Esophagus muscularis mucosa (tissue), 4 donors: ENCODE measurements at regions not wholly inside any gene's neighbourhood (a gene's known extent, or its start where the extent isn't known, plus 50 kb on each side); places are given as distances from the start of the nearest gene placed in this dataset.
A peak's percentile ranks its signal among the peaks of the same experiment; 100 is the strongest.
"Not testable (repeated sequence)": the region's sequence is repeated elsewhere in the genome, so short reads cannot be mapped to it uniquely, and the experiment has no call there.

Experiments
- DNase-seq: peaks from one replicate; pipeline ENCODE4 v3.0.0-alpha.2; 2017; ENCODE audit errors: extremely low spot score
- H3K27ac ChIP-seq, 4 donors: fragments of 200-600 bp; sonication (generic); replicated peaks in 1 of 4; 1 replicate in 3 of 4; 2 replicates in 1 of 4; pipeline ENCODE4 v1.5.1; 2016 to 2019; ENCODE audit warnings: mild to moderate bottlenecking in 1 of 4
- H3K27me3 ChIP-seq, 4 donors: fragments of 200-600 bp; sonication (generic); one replicate each; pipeline versions ENCODE4 v1.5.1 to v1.6.0; 2016 to 2019
- H3K36me3 ChIP-seq, 4 donors: fragments of 200-600 bp; sonication (generic); one replicate each; pipeline ENCODE4 v1.5.1; 2016 to 2019
- H3K4me1 ChIP-seq, 4 donors: fragments of 200-600 bp; sonication (generic); one replicate each; pipeline ENCODE4 v1.5.1; 2016 to 2019
- H3K4me3 ChIP-seq, 4 donors: fragments of 200-600 bp; sonication (generic); 1 replicate in 2 of 4; 2 replicates in 2 of 4; pipeline ENCODE4 v1.5.1; 2016 to 2019; ENCODE audit warnings: mild to moderate bottlenecking in 4 of 4, moderate library complexity in 1 of 4
- H3K9me3 ChIP-seq, 4 donors: fragments of 200-600 bp; sonication (generic); 1 replicate in 3 of 4; 2 replicates in 1 of 4; pipeline ENCODE4 v1.5.1; 2016 to 2019
- EP300 ChIP-seq: sonication (generic); formaldehyde crosslinking; IDR thresholded peaks from one replicate; pipeline ENCODE4 v1.6.1; 2017; ENCODE audit warnings: antibody characterized with exemption
- POLR2A ChIP-seq: fragments of 450-650 bp; IDR thresholded peaks from one replicate; pipeline ENCODE4 v1.6.1; 2017; ENCODE audit warnings: antibody characterized with exemption, moderate library complexity, mild to moderate bottlenecking, low read depth
- POLR2AphosphoS5 ChIP-seq, 2 donors: sonication (generic); formaldehyde crosslinking; IDR thresholded peaks; one replicate each; pipeline ENCODE4 v1.6.1; 2017; ENCODE audit warnings: antibody characterized with exemption in 2 of 2
- WGBS: methylation state at CpG from one replicate; pipeline ENCODE4 v1.1.5; 2018; 5-methylcytosine and 5-hydroxymethylcytosine counted together
- intact Hi-C: fragments of 100-400 bp; cut with DNase I; formaldehyde crosslinking; loops from one replicate; pipeline ENCODE4 v1.15.1; 2023
- TF ChIP-seq, protein P1 (sequence below), 3 experiments: fragments of 200-600 bp in 2 of 3; fragments of 450-650 bp in 1 of 3; sonication (generic) in 2 of 3; IDR thresholded peaks; one replicate each; pipeline ENCODE4 v1.5.1; 2017 to 2019; ENCODE audit warnings: antibody characterized with exemption in 3 of 3, mild to moderate bottlenecking in 2 of 3, moderate library complexity in 1 of 3

DNA sequence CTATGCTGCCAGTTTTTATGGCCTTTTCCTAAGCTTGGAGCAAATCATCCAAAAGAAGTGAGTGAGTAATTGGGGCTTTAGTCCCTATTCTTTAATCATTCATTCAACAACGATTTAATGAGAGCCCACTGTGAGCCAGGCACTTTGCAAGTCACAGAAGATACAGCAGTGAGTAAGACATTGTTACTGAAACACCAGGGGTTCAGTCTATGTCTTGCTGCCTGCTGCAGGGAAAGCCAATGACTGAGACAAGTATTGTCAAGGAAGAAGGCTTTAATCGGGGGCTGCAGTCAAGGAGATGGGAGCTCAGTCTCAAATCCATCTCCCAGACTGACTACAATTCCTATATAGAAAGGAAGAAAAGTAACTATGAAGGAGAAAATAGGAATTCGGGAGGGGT lies 228.3 kb downstream of the FAM181B start:
- DNase-seq: no peak
- 52% methylated on average over 3 of the region's 3 CpGs for WGBS
- no peaks in the 10 kb centered on the region for H3K27me3 ChIP-seq
- intact Hi-C loops: no loop called here
- H3K27ac ChIP-seq: no peak overlapping the region
- no peaks in the 10 kb centered on the region for H3K36me3 ChIP-seq
- no peaks in the 10 kb centered on the region for H3K9me3 ChIP-seq
- H3K4me1 ChIP-seq: no peaks in the 10 kb centered on the region
- no peak overlapping the region for H3K4me3 ChIP-seq
- TF ChIP-seq, protein P1, sequence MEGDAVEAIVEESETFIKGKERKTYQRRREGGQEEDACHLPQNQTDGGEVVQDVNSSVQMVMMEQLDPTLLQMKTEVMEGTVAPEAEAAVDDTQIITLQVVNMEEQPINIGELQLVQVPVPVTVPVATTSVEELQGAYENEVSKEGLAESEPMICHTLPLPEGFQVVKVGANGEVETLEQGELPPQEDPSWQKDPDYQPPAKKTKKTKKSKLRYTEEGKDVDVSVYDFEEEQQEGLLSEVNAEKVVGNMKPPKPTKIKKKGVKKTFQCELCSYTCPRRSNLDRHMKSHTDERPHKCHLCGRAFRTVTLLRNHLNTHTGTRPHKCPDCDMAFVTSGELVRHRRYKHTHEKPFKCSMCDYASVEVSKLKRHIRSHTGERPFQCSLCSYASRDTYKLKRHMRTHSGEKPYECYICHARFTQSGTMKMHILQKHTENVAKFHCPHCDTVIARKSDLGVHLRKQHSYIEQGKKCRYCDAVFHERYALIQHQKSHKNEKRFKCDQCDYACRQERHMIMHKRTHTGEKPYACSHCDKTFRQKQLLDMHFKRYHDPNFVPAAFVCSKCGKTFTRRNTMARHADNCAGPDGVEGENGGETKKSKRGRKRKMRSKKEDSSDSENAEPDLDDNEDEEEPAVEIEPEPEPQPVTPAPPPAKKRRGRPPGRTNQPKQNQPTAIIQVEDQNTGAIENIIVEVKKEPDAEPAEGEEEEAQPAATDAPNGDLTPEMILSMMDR (IDR thresholded peaks at IDR 0.05): no peak
- TF ChIP-seq EP300: no peak
- no peak for TF ChIP-seq POLR2A
- TF ChIP-seq POLR2AphosphoS5 (IDR thresholded peaks at IDR 0.05): no peak

GRCh38 chr11:82501174-82501573 lies 232.5 kb downstream of the FAM181B start:
- H3K36me3 ChIP-seq, H3K27me3 ChIP-seq, H3K4me1 ChIP-seq, H3K9me3 ChIP-seq, DNase-seq, H3K4me3 ChIP-seq, H3K27ac ChIP-seq, intact Hi-C loops: not testable (repeated sequence)
- 100% methylated on average over 10 of the region's 26 CpGs for WGBS

GRCh38 chr11:82494988-82495432 lies 238.7 kb downstream of the FAM181B start:
- 21% methylated on average over 1 of the region's 3 CpGs for WGBS
- peaks cover 0 to 4% (median 0%) of the 10 kb centered on the region in 4 donors for H3K9me3 ChIP-seq
- no peaks in the 10 kb centered on the region for H3K27me3 ChIP-seq
- no peak overlapping the region for H3K27ac ChIP-seq
- H3K4me3 ChIP-seq: no peak overlapping the region
- DNase-seq: no peak
- intact Hi-C loops: no loop called here
- no peaks in the 10 kb centered on the region for H3K4me1 ChIP-seq
- no peaks in the 10 kb centered on the region for H3K36me3 ChIP-seq
- TF ChIP-seq, protein P1 (IDR thresholded peaks at IDR 0.05): peak in 1 of 3 experiments; percentile 23
- TF ChIP-seq POLR2AphosphoS5 (IDR thresholded peaks at IDR 0.05) (no peak), POLR2A (no peak), EP300 (no peak)

DNA sequence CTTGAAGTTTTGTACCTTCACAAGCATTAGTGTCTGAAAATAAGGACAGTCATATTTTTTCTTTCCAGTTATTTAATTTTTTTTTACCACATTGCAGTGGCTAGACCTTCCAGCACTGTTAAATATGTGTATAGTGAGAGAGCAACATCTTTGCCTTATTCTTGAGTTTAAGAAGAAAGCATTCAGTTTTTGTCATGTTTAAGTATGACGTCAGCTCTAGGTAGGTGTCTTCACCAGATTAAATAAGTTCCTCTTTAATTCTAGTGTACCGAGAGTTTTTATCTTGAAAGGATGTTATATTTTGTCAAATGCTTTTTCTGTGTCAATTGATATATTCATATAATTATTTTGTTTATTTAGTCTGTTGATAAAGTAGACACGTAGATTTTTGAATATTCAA lies 258.8 kb downstream of the FAM181B start:
- no peak for DNase-seq
- TF ChIP-seq, protein P1 (IDR thresholded peaks at IDR 0.05): no peak
- no peak for TF ChIP-seq POLR2AphosphoS5 (IDR thresholded peaks at IDR 0.05)
- no peak for TF ChIP-seq EP300
- TF ChIP-seq POLR2A: no peak
- Histone ChIP-seq H3K4me3 (no peak overlapping the region), H3K27ac (no peak overlapping the region), H3K36me3 (no peaks in the 10 kb centered on the region), H3K9me3 (no peaks in the 10 kb centered on the region), H3K4me1 (no peaks in the 10 kb centered on the region), H3K27me3 (no peaks in the 10 kb centered on the region)
- intact Hi-C loops: no loop called here
- WGBS: 87% methylated on average over 3 of the region's 3 CpGs

DNA sequence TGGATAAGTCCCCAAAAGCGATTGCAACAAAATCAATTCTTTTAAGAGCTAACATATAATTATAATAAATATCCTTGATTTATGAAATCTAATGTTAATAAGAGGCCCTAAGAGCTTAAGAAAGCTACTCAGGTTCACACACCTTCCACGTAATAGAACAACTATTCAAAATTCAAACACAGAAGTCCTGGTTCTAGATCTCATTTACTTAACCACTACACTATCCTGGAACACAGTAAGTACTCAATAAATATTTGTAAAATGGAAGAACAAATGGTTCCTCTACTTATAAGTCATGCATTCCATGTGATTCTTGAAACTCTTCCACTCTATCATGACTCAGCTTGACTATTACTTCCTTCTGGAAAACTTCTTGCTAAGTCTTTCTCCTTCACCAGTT lies 268.2 kb downstream of the FAM181B start:
- 73% methylated on average over 2 of the region's 2 CpGs for WGBS
- no peaks in the 10 kb centered on the region for H3K36me3 ChIP-seq
- no peaks in the 10 kb centered on the region for H3K27me3 ChIP-seq
- no peak overlapping the region for H3K4me3 ChIP-seq
- intact Hi-C loops: no loop called here
- TF ChIP-seq, protein P1 (IDR thresholded peaks at IDR 0.05): no peak
- TF ChIP-seq EP300 (no peak), POLR2A (no peak), POLR2AphosphoS5 (IDR thresholded peaks at IDR 0.05) (no peak)
- no peaks in the 10 kb centered on the region for H3K9me3 ChIP-seq
- no peak overlapping the region for H3K27ac ChIP-seq
- no peak for DNase-seq
- H3K4me1 ChIP-seq: no peaks in the 10 kb centered on the region
